Kasumi-1 (cell line): ENCODE measurements at regions not wholly inside any gene's neighbourhood (a gene's known extent, or its start where the extent isn't known, plus 50 kb on each side); places are given as distances from the start of the nearest gene placed in this dataset.
A peak's percentile ranks its signal among the peaks of the same experiment; 100 is the strongest.
"Not testable (repeated sequence)": the region's sequence is repeated elsewhere in the genome, so short reads cannot be mapped to it uniquely, and the experiment has no call there.

ENCODE experiments used
- DNase-seq, 2 experiments: peaks; one replicate each; lab custom pipeline; 2025; lab: John Stamatoyannopoulos, UW

DNA sequence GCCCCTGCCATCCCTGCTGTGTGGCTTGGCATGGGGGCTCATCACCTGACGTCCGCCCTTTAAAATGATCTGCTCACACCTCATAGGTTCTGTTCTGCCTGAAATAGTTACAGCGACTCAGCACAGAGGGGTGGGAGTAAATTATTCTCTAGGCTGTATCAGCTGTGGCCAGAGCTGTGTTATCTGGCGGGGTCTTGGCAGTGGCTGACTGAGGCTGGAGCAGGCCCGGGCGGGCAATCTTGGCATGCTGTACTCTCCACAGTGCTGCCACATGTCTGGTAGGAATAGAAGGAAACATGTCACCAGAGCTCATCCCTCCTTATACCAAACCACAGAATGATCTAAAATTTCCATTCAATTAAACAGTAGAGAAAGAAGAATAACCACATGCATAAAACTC is 499.9 kb upstream of the LMCD1 start:
- DNase-seq: no peak

DNA sequence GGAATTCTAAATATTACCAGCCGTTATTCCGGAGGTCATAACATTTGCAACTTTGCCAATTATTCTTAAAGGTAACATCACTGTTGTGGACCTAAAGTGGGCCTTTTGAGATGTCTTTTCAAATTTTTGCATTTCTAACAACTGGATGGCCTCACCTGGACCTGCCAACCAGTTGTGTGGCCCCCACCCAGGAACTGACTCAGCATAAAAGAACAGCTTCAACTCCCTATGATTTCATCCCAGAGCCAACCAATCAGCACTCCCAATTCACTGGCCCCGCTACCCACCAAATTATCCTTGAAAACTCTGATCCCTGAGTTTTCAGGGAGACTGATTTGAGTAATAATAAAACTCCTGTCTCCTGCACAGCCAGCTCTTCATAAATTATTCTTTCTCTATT is 489.7 kb upstream of the LMCD1 start:
- DNase-seq: no peak

DNA sequence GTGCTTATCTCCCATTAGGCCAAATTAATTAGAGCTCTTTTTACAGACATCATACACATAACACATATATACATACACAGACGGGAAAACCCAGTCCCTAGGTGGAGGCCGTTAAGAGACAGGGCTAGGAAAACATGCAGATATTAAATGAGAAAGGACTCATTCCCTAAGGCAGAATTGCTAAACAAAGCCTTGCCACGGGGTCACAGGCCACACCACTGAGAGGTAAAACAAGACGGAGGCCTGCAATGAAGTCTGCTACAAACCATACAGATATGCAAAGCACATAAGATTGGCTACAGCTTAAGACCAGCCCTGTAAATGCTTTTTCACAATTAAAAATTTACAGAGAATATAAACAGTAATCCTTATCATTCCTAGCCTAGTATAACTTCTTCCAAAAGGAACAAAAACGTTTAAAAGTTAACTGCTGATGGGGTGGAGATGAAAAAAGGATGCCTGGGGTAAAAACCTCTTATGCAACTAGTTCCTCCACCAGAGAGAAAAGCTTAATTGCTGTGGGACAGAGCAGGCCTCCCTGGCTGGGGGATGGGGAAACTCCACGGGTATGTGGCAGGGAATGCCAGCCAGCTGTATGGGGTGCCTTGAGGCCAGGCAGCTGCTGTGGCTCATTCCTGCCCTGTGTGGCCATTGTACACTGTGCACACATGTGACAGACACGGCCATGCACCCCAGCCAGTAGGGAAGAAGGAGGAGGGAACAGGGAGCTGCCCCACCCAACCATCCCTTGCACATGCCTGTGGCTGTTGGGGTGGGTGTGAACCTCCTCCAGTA is 481.4 kb upstream of the LMCD1 start:
- peak; percentile 31 to 40 for DNase-seq

DNA sequence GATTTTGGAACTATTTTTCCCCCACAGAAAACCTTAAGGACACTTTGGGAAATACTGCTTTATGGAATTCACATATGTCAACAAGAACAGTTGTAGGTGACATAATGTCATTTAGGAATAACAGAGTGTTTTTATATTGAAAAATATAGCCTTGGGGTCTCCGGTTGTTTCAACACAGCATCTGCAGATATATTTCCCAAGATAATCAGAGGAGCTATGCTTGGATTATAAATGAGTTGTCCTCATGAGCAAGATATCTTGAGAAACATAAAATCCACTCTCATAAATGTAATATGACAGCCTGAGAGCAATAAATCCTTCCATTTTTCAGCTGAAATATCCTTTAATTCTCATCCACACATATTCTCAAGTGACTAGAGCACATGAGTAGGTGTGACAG is 473.7 kb upstream of the LMCD1 start:
- DNase-seq: no peak

DNA sequence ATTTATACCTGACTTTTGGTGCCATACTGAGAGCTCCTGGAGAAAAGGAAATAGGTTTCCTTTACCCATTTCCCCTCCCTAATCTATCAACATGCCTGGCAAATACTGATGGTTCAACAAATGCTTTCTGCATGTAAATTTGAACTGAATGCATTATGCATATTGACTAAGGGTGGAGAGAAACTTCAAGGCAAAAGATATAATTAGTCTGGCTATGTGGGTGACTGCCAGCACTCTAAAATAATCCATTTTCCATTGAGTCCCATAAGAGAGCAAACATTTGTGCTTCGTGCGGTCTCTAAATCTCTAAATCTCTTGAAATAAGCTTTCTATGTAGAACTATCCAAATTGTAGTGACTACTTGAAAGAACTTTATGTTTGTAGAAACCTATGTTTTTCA is 451.3 kb upstream of the LMCD1 start:
- no peak for DNase-seq

DNA sequence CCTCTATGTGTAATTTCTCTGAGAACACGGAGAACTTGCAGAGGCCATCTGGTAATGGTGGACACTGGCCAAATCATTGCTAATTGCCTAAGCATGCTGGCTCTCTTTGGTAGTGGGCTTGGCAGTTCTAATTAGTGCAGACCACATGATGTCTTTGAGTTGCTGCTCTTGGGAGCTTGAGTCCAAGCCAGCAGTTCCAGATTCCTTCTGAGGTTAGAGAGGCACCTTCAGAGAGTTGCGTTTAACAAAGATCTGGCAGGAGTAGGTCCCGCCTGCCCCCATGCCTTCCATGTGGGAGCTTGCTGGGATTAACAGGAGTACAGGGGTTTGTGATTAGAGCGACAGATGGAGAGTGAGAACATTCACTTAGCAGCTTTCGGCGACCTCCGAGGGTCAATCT is 449.0 kb upstream of the LMCD1 start:
- DNase-seq: no peak

DNA sequence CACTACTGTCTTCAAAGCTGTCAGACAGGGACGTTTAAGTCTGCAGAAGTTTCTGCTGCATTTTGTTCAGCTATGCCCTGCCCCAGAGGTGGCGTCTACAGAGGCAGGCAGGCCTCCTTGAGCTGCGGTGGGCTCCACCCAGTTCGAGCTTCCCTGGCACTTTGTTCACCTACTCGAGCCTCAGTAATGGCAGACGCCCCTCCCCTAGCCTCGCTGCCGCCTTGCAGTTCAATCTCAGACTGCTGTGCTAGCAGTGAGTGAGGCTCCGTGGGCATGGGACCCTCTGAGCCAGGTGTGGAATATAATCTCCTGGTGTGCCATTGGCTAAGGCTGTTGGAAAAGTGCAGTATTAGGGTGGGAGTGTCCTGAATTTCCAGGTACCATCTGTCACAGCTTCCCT is 433.5 kb upstream of the LMCD1 start:
- DNase-seq: not testable (repeated sequence)

DNA sequence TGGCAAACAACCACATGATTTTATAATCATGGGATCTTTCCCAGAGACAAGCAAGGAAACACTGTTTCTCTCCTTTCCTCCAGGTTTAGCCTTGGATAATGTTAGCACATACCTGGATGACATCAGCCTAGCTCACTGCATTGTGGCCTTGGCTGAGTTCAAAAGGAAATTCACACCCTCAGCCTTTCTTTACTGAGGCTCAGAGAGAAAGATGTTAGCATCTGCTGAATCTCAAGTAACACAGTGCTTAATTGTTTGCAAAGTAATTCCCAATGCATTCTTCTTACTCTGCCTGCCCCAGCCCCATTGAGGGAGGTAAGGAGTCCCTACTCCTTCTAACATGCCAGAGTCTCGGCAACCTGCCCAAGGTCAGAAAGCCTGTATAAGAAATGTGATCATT is 432.2 kb upstream of the LMCD1 start:
- no peak for DNase-seq

DNA sequence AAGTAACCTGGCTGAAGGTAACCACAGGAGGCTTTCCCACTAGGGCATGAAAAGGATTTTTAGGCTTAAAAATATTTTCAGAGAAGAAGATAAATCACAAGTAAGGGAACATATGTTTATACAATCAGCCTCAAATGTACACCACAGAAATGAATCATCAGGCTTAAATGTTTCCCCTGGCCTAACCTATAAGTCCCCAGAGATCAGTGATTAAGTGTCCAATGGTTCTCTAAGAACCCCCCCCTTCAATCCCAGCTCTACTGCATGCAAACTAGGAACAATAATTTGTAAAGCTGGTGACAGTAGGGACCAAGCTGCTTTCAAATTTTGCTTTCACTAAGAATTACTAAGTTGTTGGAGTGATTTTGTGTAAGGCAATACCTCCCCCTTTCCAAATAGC is 431.6 kb upstream of the LMCD1 start:
- no peak for DNase-seq

DNA sequence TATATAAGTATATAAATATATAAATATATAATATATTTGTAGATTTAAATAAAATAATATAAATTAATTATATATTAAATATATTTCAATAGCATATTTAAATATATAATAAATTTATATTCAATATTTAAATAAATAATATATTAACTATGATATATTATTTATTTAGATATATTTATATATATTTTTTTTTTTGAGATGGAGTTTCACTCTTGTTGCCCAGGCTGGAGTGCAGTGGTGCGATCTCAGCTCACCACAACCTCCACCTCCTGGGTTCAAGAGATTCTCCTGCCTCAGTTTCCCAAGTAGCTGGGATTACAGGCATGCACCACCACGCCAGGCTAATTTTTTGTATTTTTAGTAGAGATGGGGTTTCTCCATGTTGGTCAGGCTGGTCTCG is 426.9 kb upstream of the LMCD1 start:
- not testable (repeated sequence) for DNase-seq

DNA sequence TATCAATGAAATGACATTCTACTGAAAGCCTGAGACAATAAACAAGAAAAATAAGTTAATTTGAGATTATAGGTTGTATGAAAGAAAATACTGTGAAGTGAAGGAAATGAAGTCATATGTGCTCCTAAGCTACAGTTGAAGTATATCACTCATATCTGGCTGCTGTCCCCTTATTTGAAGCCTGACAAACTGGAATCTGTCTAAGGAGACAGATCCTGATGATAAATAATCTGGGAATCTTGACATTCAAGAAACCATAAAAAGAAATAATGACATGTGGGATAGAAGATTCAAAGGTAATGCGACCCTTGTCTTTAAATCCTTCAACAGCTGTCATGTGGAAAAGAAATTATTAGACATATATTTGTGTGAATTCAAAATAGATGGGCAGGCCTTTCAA is 424.5 kb upstream of the LMCD1 start:
- no peak for DNase-seq

DNA sequence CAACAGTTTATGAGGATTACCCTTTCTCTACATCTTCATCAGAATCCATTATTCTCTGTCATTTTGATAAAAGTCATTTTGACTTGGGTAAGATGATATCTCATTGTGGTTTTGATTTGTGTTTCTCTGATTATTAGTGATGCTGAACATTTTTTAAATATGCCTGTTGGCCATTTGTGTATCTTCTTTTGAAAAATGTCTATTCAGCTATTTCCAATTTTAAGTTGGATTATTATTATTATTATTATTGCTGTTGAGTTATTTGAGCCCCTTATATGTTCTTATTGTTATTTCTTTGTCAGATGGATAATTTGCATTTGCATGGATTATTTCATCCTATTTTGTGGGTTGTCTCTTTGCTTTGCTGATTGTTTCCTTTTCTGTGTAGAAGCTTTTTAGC is 421.2 kb upstream of the LMCD1 start:
- DNase-seq: no peak

DNA sequence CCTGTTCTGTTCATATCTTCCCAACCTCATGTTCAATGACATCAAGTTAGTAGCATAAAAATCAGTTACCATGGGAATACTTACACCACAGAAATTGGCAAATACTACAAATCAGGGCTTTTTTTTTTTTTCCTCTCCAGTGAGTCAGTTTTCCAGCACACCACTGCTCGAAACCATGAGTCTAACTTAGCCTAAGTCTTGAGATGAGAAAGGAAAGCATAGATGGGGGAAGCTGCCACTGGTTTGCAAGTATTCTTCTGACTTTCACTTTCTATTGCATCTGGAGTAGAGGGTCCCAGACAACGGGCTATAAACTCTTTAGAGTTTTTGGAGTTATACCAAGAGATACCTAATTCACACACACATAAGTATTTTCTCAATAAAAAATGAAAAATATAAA is 416.1 kb upstream of the LMCD1 start:
- no peak for DNase-seq

DNA sequence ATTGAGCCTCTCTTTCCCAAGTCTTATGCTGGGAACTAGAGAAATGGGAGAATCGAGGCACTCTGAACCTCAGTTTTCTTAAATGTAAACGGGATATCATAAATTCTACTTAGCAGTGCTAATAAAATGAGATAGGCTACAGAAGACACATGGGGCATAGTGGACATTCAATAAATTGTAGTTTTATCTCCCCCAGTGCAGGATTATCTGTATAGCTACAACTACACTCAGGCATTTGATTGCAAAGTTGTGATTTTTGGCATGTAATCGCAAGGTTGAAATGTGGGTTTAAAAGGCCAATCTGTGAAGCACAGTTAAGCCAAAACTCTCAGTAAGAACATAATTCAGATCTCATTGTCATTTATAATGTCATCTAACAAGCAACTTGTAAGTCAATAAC is 413.7 kb upstream of the LMCD1 start:
- no peak for DNase-seq

DNA sequence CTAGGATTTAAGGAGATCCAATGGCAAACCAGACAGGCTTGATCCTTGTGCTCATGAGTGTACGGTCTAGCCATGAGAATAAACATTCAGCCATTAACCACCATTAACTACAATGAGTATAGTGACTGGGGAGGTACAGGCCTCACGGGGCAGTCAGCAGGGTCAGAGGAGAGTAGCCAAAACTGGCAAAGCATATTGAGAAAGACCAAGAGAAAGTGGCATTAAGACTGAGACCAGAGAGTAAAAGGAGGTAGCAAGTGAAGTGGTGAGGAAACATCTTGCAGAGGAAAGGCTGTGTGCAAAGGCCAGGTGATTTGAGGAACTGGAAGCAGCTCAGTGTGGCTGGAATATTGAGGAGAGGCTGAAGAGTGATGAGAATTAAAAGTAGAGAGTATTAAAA is 407.2 kb upstream of the LMCD1 start:
- peak; percentile 21 to 32 for DNase-seq

DNA sequence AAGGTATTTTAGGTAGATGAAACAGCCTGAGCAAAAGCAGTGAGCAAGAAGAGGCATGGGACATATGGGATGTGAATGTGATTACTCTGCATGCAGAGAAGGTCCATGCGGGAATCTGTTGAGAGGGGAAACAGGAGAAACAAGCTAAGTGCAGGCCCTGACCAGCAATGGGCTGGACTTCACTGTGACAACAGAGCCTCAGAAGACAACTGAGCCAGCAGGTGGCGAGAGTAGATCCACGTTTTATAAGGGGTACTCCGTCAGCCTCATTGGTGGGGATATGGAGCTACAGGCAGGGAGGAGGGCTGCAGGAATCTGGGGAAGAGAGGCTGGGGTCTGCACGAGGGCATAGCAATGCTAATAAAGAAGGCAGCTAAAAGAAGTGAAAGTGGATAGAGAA is 405.9 kb upstream of the LMCD1 start:
- no peak for DNase-seq

DNA sequence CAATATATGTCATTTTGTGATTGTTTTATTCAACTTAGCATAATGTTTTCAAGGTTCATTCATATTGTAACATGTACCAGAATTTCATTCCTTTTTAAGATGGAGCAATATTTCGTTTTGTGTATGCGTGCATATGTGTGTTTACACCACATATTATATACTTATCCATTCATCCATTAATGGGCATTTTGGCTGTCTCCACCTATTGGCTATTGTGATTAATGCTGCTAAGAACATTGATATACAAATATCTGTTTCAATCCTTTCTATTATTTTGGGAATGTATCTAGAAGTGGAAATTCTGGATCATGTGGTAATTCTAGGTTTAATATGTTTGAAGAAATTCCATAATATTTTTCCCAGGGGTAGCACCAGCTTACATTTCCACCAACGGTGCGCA is 403.9 kb upstream of the LMCD1 start:
- no peak for DNase-seq

DNA sequence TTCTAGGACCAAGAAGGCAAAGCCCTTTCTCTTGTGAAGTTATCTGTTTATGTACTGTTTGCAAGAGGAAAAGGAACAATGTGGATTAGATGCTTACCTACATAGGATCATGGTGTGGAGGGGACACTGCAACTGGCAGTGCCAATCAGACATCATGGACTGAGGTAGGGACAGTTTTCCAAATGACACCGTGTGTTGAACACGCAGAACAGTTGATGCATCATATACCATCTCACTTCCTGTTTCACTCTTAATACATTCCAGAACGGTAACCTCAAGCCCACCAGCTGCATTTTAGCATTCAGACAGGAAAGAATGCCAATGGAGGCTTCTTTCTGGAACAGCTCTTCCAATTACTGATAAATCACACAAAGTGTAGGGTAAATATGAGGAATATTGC is 397.7 kb upstream of the LMCD1 start:
- no peak for DNase-seq

DNA sequence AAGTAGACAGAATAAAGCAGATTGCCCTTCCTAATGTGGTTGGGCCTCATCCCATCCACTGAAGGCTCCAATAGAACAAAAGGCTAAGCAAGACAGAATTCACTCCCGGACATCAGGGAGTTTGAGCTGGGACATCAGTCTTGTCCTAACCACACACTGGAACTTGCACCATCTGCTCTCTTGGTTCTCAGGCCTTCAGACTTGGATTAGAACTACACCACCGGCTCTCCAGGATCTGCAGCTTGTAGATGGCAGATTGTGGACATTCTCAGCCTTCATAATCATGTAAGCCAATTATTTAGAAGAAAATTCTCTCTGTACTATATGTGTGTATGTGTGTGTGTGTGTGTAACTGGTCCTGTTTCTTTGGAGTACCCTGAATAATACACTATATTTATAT is 394.7 kb upstream of the LMCD1 start:
- DNase-seq: no peak

DNA sequence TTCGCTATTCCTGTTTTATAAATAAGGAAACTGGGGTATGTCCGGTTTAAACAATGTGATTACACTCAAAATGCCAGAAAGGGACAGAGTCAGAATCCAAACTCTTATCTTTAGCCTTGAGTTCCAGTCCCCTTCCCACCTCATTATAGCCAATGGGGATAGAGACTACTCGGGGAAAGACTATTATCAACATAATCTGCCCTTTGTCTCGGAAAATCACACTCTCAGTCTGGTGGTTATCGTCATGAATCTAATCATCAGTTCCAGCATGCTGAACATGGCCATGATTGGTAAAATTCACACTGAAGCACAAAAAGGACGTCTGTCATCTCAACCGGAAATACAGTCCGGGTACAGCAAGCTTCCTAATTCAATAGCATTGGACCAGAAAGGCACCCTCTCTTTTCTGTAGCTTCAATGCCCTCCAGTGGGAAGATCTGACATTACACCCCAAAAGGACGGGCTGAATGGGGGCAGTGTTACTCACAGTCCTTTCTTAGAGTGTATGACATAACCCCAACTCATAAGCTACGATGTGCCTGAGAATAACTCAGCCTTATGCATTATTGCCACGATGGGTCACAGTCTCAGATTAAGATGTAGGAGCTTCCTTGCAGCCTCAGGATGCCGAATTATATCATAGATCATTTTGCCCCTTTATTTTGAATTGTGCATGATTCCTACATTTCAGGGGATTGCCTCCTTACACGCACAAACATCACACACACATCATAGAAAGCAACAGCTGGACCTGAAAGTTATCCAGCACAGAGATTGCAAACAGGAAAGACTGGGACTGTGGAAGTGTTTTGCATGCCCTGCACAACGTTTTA is 390.4 kb upstream of the LMCD1 start:
- peak; percentile 74 to 83 for DNase-seq

DNA sequence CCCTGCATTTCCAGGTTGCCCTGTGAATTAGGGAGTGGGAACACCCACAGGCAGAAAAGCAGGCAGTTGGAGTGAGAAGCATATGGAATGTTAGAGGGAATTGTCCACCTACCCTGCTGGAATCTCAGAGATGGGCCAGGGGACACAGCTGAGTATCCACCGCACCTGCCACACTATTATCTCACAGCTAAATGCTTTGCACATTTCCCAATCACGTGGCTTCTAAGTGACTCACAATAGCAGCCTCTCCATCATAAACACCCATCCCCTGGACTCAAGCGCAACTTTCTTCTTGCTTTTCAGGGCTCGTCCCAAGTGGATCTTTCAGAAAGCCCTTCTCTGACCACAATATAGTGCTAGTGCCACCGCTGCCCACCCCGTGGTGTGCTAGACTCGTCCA is 389.0 kb upstream of the LMCD1 start:
- no peak for DNase-seq

DNA sequence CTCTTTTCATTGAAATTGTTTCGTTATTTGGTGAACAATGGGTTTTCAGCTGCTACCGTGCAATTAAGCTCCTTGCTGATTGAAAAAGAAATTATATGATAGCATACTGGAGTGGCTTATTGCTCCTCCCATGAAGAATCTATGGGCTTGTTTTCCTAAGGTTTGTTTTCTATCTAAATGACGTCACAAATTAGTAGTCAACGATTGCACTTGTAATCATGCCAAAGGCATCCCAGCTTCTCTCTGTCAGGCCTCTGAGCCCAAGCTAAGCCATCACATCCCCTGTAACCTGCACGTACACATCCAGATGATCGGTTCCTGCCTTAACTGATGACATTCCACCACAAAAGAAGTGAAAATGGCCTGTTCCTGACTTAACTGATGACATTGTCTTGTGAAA is 388.0 kb upstream of the LMCD1 start:
- DNase-seq: no peak

DNA sequence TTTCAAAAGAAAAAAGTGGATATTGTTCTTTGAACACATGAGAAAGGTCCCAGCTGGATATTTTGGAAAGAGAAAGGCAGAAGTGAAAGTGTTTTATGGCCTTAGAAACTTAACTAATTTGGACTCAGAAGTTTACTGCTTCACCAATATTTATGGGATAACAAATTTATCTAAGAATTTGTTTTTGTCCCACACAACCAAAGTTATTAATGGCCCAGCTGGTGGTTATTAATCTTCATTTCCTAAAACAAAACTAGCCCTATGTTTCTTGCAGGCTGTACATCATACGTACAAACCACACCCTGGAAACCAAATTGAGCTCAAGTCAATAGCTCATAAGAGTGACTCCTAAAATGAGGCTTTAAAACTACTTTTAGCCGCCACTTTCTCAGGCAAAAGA is 372.9 kb upstream of the LMCD1 start:
- no peak for DNase-seq

DNA sequence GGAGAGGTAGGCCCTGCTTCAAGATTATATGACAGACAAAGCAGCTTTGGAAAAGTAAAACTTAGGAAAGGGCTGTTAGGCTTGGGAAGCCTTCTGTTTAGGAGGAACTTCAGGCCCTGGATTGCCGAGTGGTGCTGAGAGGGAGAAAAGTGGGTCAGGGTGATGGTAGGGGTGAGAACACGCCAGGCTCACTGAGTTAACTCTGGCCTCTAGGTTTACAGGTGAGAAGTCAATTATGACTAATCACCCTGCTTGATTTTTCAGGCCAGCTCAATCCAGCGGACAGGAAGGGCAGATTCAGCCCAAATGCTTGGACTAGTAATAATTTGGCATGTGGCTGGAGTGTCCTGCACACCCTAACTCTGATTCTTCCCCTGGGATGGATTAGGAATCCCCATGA is 365.1 kb upstream of the LMCD1 start:
- no peak for DNase-seq
